H1 (cell line): ENCODE measurements at regions not wholly inside any gene's neighbourhood (a gene's known extent, or its start where the extent isn't known, plus 50 kb on each side); places are given as distances from the start of the nearest gene placed in this dataset.

Experiments
- BACH1 ChIP-seq: IDR thresholded peaks from 2 replicates; pipeline ENCODE4 v1.6.1; 2012; ENCODE audit warnings: low read length, improper control_type of control experiment
- BRCA1 ChIP-seq: IDR thresholded peaks from 2 replicates; pipeline ENCODE4 v1.6.1; 2012; ENCODE audit warnings: low read depth, low read length, improper control_type of control experiment
- E2F6 ChIP-seq: IDR thresholded peaks from 2 replicates; pipeline ENCODE4 v1.6.1; 2012; ENCODE audit warnings: inconsistent platforms
- HDAC2 ChIP-seq, 2 experiments: fragments of 300-600 bp in 1 of 2; sonication (generic) in 1 of 2; IDR thresholded peaks; 2 replicates each; pipeline ENCODE4 v1.6.1; 2011 to 2012; ENCODE audit warnings: low read depth in 2 of 2, low read length in 2 of 2, mild to moderate bottlenecking in 2 of 2, moderate library complexity in 2 of 2, borderline replicate concordance in 1 of 2, inconsistent platforms in 1 of 2
- POU5F1 ChIP-seq: IDR thresholded peaks from 2 replicates; pipeline ENCODE4 v1.6.1; 2011; ENCODE audit warnings: low read depth, mild to moderate bottlenecking, low read length, moderate library complexity
- RBBP5 ChIP-seq: IDR thresholded peaks from 2 replicates; pipeline ENCODE4 v1.7.1; 2012; ENCODE audit warnings: low read depth, mild to moderate bottlenecking, inconsistent platforms, low read length, moderate library complexity, borderline replicate concordance
- SIX5 ChIP-seq: IDR thresholded peaks from 2 replicates; pipeline ENCODE4 v1.6.1; 2011; ENCODE audit warnings: mild to moderate bottlenecking, low read depth, low read length
- TBP ChIP-seq: IDR thresholded peaks from 2 replicates; pipeline ENCODE4 v1.6.1; 2011; ENCODE audit warnings: low read depth, low read length, improper control_type of control experiment

DNA sequence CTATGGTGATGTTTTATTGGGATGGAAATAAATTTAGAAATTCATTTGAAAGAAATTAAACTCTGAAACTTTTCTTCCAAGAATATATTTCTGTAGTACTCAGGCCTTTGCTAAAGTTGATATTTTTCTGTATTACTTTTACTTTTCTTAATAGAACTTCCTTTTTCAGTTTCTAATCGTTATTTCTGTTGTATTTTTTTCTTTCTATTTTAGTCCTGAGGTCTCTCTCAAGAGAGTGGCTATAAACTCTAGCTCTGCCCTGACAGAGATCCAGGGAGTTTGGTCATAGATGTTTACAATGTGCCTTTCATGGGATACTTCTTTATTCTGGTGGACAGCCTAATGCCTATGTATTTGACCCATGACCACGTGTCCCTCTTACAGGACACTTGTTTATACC is 51.0 kb downstream of the OR2B6 start (continued):
- TF ChIP-seq E2F6 = no peak
- TF ChIP-seq BRCA1 = no peak
- no peak for TF ChIP-seq HDAC2 (IDR thresholded peaks at IDR 0.05; ENCODE audit: borderline replicate concordance in 1 of 2, low read depth in 2 of 2, low read length in 2 of 2)
- TF ChIP-seq TBP = no peak
- no peak for TF ChIP-seq BACH1
- no peak for TF ChIP-seq SIX5
- no peak for TF ChIP-seq RBBP5
- no peak for TF ChIP-seq POU5F1
- TF ChIP-seq, all 59 proteins: peak for 0
